CD4-positive, alpha-beta T cell treated with Interleukin-15 for 4 hours (primary cell): ENCODE measurements at regions not wholly inside any gene's neighbourhood (a gene's known extent, or its start where the extent isn't known, plus 50 kb on each side); places are given as distances from the start of the nearest gene placed in this dataset.

Experiments used
- DNase-seq: peaks from one replicate; pipeline ENCODE4 v3.0.0-alpha.2; 2020; ENCODE audit warnings: low spot score

DNA sequence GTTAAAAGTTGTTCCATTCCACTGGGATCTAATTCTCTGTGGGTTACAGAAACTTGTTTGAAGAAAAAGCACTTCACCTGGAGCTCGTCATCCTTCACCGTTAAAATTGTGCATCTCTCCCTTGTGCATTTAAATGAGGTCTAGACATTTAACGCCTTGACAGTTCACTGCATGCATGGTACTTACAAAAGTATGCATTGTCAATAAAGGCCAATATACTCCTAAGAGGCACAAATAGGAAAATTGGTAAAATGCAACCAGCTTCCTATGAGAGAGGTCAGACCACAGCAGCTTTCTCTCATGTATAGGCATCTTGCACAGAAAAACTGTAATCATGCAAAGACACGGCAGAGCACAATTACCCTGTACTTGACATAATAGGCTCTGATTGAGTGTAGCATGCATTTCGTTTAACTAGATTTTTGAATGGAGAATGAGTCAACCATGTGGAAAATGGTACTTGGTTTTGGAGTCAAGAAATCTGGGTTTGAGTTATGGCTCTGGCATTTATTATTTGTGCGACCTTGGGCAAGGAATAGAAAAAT, 378.5 kb downstream of the RFPL4B start:
- no peak for DNase-seq

DNA sequence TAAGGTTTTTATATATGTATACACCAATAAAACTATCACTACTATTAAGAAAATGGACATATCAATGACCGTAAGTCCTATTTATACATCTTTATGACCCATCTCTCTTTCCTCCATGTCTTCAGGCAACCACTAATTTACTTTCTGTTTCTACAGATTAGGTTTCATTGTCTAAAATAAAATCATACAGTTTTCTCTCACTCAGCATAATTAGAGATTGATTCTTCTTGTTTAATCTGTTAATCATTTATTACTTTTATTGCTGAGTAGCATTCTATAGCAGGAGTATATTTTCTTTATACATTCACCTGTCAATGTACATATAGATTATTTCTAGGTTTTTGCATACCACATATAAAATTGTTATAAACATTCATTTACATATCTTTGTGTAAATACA, 388.0 kb downstream of the RFPL4B start:
- DNase-seq: no peak

DNA sequence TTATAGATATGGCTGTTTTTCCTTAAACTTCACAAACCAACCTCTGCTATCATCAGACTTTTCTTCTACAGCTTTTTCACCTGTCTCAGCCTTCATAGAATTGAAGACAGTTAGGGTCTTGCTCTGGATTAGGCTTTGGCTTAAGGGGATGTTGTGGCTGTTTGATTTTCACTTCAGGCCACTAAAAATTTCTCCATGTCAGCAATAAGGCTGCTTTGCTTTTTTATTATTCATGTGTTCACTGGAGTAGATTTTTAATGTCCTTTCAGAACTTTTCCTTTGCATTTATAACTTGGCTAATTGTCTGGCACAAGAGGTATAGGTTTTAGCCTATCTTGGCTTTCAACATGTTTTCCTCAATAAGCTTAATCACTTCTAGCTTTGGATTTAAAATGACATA, 392.6 kb downstream of the RFPL4B start:
- DNase-seq: no peak

DNA sequence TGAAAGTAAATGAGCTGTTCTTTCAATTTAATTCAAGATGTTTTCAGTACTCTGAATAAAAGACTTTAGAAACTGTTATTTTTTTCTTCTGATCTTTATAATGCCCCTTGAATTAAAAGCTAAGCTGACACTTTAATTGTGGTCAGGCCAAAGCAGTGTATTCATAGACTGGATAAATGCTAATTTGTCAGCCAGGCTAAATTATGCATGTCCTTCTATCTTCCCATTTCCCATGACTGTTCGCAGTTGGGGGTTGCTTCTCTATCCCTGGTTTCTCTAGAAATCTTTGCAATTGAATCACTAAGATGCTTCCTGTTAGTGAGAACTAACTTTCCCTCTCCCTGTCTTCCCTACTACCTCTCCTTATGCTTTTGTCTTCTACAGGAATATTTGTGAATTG, 396.2 kb downstream of the RFPL4B start:
- DNase-seq: no peak

DNA sequence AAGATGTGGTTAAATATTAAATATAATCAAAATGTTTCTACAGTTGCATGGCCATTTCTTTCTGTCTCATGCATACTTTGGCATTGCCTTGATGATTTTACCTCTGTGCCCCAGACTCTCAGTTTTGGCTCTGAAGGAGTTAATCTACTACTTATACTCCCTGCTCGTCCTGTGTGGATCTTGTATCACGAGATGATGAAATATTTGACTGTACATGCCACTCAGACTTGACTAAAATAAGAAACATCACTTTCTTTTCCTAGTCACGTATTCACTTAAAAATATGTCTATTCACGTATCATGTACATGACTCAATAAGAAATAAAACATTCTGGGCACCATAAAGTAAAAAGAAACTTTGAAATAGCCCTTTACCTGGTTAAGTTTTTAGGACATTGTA, 397.7 kb downstream of the RFPL4B start:
- no peak for DNase-seq

DNA sequence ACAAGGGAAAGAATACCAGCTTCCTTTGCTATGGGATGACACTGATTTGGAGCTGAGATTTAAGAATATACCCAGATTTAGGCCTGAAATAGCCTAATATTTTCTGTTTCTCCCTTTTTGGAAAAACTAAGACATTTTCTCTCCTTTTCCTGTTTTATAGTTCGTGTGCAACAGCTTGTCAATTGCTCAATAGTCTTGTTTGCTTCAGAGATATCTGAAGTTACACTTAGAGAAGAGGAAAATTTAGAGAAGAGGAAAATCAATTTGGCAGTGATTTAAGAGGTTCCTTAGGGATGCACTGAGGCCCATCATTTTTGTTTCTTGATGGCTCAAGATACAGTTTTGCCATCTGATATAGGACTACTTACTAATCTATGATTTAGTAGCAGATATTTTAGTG, 398.6 kb downstream of the RFPL4B start:
- no peak for DNase-seq

DNA sequence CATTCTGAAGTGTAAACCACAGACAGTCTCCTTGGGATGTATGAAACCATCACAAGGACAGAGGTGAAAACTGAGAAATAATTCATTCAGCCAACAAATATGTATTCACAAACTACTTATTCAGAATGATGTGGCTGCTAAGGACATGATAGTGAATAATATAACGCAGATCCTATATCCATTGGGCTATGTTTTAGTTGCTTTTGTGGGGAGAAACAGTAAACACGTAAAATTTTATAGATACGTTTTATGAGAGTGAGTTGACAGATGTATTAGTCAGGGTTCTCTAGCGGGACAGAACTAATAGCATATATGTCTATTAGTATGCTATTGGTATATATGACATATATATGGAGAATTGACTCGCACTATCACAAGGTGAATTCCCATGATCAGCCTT, 402.5 kb downstream of the RFPL4B start:
- no peak for DNase-seq

DNA sequence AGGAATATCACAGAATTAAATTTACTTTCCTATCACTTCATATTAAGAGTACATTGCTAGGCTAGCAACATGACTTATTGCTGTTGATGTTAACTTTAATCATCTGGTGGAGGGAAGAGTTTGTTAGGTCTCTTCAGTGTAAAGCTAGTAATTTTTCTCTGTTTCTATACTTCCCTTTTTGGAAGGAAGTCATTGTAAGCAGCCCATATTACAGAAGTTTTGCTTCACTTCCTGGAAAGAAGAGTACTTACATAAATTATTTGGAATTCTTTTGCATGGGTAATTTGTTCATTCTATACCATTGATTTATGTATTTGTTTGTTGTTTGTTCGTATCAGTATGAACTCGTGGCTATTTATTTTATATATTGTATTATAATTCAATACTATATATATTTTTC, 405.2 kb downstream of the RFPL4B start:
- DNase-seq: no peak

DNA sequence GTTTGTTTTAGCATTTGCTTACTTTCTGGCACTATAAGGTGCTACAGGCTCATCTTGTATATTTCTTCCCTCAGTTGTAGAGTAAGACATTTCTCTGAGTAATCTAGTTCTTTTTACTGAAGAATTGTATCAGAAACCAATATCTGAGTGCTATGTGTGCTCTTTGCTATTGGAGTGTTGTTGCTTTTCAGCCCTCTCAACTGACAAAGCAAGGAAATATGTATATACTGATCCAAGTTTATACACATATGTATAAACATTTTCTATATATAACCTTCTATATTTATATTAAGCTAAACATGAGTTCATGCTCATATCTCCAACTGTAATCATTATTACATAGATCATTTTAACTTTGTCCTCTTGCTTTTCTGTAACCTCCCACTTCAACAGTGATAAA, 405.7 kb downstream of the RFPL4B start:
- no peak for DNase-seq

DNA sequence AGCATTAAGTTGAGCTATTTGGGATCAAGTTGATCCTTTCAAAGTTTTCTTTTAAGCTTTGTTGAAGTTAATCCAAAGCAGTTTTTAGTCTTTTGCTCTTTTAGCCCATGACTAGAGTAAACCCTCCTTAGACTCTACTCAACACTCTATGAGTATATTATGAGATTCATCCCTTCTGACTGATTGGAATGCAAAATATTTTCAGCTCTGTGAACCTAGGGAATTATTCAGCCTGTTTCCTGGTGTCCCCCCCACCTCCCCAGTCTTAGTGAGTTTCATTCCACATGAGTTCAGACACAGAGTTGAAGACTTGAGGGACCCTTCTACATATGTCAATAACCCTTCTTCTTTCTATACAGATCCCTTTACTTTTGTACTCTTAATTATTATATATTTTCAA, 413.7 kb downstream of the RFPL4B start:
- DNase-seq: no peak

DNA sequence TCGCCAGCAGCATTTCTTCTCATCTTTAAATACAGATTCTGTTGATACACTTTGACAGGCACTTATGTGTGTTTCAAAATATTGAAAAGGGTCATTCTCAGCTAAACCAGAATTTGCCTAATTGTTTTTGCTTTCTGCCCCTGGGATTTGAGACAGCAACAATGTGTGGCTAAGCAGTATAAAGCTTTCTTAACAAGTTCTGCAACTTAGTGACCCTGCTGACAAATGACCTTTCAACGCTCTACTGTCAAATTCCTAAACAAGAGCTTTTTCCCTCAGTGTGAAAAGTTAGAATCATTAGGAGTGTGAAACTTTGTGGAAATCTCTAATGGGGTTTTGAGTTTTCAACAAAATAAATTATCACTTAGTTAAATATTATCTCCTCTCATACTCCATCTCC, 414.6 kb downstream of the RFPL4B start:
- no peak for DNase-seq

DNA sequence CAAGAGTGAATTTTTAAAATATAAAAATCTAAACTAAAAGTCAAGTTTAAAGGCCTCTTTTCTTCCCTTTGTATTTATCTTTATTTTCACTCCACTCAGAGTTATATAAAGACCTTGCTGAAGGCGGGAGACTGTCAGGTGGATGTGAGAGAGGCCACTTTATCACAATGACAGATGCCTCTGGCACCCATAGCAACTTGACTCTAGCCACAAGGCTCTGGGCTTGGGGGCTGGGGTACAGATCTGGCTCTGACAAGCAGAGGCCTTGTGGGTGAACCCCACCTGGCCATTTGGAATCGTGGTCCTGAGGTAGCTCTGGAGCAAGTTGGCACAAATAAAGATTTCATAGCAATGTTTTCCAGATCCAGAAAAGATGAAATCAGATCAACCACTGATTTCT, 417.2 kb downstream of the RFPL4B start:
- DNase-seq: no peak

DNA sequence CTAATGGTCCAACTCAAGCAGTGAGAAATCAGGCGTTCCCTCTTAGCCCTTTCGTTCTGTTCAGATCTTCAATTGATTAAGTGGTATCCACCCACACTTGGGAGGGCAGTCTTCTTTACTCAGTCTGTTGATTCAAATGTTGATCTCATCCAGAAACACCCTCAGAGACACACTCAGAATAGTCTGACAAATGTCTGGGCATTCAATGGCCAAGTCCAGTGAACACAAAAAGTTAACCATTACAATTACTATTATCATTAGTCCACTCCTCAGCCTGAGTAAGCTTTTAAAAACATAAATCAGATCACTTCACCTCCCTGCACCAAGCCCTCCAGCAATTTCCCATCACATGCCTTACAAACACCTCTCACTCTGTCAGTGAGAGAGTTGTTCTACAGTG, 423.2 kb downstream of the RFPL4B start:
- DNase-seq: no peak

DNA sequence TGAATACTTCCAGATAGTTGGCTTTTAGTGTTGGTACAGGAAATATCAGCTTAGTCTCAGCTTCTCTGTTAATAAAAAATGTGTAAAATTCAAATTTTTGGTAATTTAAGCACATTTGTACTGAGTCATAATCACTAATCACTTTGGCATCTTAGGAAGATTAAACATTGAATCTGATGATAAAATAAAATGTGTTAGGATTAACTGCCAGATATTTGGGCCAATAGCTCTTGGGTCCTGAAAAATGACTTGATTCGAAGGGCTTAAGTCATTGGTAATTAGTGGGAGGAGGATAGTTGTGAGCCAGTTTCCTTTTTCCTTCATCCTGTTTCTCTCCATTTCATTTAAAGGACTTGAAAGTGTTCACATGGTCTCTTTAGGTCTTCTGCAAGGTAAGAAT, 426.1 kb downstream of the RFPL4B start:
- DNase-seq: no peak

DNA sequence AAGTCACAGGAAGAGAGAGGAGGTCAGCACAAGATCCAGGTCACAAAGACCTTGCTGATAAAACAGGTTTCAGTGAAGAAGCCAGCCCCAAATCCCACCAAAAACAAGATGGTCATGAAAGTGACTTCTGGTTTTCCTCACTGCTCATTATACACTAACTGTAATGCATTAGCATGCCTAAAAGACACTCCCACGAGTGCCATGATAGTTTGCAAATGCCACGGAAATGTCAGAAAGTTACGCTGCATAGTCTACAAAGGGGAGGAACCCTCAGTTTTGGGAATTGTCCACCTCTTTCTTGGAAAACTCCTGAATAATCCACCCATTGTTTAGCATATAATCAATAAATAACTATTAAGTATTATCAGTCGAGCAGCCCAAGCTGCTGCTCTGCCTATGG, 427.2 kb downstream of the RFPL4B start:
- no peak for DNase-seq

DNA sequence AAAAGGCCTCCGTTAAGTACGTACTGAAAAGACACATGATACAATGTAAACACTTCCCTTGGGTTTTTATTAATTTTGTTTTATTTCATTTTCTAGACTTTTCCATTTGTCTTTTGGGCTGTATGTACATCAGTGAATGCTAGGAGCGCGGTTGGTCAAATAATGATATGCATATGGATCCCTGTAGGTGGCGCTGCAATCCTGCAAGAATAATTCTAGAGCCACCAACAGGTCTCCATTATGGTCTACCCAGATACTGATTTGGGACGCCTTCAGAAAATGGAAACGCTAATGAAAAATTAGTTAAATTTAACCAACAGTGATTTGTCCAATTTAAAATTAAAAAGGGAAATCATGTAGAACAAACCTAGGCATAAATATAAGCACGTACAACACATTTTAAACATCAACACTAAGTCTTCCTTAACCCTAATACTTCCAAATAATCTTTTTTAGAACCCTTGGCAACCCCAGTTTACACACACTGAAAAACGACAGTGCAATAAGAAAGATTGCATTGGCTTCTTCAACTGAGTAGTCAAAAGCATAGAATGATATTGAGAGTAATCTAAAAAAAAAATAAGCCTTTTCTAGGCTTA, 433.5 kb downstream of the RFPL4B start:
- no peak for DNase-seq

DNA sequence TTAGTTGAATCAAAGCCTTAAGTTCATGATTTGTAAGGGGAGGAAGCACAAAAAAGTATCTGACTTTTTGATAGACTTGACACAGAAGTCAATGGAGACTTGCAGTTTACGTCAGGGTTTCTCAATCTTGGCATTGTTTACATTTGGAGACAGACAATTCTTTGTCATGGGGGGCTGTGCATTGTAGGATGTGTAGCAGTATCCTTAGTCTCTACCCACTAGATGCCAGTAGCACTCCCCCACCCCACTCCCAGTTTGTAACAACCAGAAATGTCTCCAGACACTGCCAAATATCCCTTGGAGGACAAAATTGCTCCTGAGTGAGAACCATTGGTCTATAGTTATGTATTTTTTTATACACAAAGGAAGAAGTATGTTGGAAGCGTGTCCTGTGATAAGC, 434.1 kb downstream of the RFPL4B start:
- DNase-seq: no peak

DNA sequence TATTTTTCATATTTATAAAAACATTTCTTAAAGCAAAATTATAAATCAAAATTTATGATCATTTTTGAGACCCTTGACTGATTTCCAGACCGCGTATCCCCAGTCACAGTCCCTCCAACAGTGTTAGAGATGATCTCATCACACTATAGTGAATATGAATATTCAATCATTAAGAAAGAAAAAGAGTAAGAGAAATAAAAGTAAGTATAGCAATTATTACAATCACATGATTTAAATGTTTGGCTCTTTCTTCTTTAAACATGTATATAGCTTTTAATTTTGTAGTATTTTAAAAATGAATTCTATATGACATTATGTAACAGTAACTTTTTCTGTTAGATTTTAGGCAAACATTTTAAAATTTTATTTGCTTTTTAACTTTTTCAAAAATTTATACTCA, 438.3 kb downstream of the RFPL4B start:
- no peak for DNase-seq

DNA sequence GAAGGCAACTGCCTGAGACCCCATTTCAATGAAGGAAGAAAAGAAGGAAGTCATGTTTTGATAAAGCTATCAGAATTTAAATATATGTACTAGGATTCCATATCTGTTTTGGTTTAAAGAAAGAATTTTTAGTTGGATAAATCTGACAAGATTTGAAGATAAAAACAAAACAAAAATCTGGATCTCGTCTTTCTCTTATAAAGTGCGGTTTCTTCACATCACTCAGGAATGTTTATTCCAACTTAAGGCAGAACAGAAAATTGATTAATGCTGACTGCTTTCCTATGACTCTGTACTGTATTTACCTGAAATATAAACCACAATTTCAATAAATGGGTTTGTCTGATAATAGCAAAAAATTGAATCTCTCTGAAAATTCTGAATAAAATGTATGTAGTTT, 439.7 kb downstream of the RFPL4B start:
- DNase-seq: no peak

DNA sequence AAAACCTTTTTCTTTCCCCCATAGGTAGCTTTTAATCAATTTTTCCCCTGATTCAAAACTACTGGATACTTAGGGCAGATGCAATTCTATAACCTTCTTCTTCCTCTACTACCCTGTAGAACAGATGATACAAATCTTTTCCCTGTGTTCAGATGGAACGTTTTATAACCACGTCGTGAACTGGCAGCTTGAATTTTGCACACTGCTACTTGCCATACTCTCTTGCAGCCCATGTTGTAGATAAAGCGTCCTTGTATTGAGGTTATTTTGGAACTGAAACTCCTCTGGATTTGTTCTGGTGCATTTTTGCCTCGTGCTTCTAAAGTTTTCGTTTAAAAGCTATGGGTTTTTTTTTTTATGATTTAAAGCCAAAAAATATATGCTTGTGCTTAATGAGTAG, 440.2 kb downstream of the RFPL4B start:
- no peak for DNase-seq

DNA sequence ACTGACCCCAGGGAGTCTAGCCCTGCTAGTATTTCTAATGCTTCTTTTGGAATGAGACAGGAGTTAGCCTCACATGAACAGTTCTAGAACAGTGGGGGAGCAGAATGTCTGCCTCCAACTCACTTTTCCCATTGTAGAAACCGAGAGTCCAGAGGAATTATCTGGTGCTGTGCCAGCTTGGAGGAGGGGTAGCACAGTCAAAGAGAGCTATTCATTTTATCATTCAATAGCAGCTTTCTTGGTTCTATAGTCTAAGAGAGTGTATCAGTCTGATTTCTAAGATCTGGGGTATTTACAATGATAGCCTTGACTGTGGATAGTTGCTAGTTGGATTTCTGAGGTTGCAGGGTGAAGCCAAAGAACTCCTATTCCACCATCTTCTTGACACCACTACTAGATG, 448.2 kb downstream of the RFPL4B start:
- DNase-seq: no peak

DNA sequence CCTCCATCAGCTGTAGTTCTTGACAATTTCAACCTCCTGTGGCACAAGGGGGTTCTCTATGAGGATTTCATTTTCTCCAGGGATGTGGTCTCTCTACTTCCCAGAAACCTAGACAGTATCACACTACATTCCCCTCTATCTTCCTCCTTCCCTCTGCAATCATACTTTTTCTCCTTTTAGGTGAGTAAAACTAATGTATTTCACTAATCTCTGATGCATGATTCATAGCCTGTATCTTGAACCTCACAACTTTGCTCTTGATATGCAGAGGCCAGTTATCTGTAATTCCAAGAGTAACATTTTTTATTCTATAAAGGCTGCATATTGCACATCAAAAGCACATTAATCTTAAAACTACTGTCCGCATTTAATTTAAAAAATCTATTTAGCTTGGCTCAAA, 449.6 kb downstream of the RFPL4B start:
- no peak for DNase-seq

DNA sequence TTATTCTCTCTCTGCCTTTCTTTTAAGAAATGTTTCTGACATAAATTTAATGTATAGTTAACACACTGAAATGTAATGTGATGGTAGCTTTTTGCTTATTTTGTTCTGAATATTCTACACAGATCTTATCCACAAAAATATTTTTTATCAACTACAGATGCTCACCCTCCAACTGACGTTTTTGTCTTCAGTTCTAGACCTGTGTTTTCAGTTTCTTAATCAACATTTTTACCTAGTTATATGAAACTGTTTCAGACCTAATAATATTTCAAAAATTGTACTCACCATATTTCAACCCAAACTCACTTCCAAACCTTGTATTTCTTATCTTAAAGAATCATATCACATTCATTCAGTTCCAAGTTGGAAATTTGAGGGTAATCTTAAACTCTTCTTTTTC, 452.8 kb downstream of the RFPL4B start:
- DNase-seq: no peak

DNA sequence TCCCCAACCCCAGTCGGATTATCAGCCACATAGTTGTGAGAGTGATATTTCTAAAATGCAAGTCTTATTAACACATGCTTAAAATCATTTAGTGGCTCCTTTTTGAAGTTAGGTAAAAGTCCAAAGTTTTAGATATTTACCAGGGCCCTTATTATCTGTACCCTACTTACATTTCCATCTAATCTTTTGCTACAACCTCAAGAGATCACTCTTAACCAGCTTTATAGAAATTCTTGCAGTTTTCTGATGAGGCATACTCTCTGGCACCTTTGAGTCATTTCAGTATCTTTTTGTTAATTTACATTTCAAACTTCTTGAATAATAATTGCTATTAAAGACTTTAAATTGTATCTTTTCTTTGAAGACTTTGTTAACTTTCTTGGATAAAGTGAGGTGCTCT, 453.3 kb downstream of the RFPL4B start:
- DNase-seq: no peak

DNA sequence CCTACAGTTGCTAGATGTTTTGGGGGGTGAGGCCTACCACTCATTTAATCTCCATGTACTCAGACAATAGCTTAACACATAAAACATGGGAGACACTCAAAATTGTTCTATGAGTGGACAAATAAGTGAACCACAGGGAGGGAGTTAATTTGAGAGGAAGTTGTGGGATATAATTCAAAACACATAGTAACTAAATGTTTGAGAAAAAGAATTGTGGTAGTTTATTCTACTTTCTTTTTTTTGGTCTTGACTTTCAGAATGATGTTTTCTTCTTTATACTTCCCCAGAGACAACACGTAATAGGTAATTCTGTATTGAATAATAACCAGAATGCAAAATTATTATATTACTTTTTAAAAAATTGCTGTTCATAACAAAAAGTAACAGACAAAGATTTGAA, 453.8 kb downstream of the RFPL4B start:
- DNase-seq: no peak
